HG03558 (cell line): ENCODE measurements at regions not wholly inside any gene's neighbourhood (a gene's known extent, or its start where the extent isn't known, plus 50 kb on each side); places are given as distances from the start of the nearest gene placed in this dataset.

Experiments used
- ATAC-seq: cut with Tn5 transposase; IDR thresholded peaks from one replicate; pipeline ENCODE4 v1.9.1; 2021; ENCODE audit warnings: moderate number of reproducible peaks; ENCODE audit not compliant: unreplicated experiment; ENCODE audit errors: extremely low read depth

GRCh38 chr2:129462349-129462748, 517.1 kb upstream of the RAB6C start:
- ATAC-seq, result no peak

GRCh38 chr2:129462967-129463366, 516.5 kb upstream of the RAB6C start:
- ATAC-seq, result no peak

- no peak for ATAC-seq
These were observed 515.4 kb upstream of the RAB6C start for GRCh38 chr2:129464036-129464435.

DNA sequence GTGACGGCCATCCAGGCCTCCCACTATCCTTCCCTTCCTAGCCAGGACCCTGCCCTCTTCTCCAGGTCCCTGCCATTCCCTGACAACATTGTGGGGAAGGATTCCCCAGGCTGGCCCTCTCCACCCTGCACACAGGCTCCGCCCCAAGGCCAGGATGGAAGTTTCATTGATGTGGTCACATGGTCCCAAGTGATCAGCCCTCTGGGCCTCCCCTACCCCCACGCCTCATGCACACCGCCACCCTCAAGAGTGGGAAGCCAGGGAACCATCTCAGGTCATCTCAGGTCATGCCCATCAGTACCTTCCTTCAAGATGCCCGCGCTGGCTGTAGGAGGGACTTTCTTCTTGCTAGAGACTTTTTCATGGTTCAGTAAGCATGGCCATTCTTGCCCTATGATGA, 514.8 kb upstream of the RAB6C start:
- ATAC-seq, result no peak

DNA sequence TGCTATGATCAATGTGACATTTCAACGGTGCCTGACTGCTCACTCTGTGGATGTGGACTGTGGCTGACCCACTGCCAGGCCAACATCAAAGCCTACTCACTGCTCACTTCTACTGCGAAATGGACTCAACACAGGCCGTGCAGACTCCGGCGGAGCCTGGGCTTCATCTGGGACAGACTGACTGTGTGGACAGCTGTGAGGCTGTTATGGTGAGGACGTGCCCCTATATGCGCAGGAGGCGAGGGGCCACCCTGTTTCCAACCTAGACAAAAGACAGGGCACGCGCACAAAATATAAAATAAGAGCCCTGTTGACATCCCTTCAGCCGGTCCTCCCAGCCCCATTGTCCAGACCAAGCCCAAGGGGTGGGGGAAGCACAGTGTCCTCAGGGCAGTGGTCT, 514.4 kb upstream of the RAB6C start:
- no peak for ATAC-seq

- ATAC-seq, result no peak
These were observed 513.1 kb upstream of the RAB6C start for GRCh38 chr2:129466389-129466788.

DNA sequence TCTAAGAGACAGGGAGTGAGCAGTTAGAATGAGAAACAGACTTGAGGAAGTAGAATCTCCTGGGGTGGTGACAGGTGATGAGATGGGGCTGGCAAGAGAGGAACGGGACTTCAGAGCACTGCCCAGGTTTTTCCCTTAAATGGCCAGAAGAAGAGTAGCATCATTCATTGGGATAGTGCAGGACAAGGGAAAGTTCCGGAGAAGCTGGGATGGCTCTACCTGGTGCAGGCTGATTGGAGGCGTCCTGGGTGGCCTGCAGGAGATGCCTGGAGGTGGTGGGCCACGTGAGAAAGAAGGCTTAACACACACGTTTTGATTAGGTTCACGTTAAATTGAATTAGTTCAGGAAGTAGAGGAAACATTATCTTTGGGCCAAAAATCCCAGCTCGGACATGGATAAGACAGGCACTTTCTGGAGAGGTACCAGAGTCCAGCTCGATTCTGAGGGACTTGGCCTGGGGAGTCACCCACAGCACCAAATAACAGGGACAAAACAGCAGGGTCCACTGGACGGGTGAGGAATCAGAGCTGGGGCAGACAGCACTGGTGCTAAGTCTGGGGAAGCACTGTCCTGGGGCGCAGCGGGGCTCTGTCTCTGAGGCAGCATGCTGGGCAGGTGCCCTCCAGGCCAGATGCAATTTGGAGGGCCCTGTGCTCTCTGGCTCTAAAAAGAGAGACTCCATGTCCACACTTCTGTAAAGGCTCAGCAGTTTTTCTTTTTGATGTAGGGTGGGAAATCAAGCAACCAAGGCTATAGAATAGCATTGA, 512.3 kb upstream of the RAB6C start:
- no peak for ATAC-seq

- ATAC-seq, result no peak
These were observed 511.5 kb upstream of the RAB6C start for GRCh38 chr2:129467941-129468340.

DNA sequence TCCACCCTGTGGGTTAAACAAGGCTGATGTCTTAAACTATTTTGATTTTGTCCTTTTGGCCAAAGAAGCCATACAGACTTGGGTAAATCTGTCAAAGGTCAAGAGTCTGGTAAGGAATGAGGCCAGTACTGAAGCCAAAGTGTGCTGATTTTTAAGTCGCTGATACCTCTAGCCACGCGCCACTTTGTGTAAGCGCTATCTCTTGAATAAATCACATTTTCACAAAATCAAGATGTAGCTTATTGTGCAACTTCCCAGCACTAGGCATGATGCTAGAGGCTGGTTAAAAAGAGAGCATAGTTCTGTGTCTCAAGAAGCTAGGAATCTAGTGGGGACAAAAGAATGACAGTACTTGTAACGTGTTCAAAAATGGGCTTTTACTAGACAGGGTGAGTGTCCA, 510.6 kb upstream of the RAB6C start:
- ATAC-seq, result no peak

DNA sequence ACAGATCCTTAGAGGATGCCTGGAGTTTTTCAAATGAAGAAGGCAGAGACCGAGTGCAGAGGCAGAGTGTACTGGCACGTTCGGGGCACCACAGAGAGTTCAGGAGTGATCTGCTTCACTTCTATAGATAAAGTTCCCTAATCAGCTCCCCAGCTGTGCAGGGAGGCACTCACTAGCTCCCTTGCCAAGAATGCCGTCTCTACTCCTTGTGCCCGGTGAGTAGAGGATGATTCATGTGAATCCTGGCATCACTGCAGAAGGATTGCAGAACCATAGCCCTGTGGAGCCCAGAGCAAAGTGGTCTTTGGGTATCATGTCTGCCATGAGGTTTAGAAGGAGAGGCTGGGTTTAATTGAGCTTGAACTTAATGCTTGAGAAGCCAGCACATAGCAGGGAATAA, 510.1 kb upstream of the RAB6C start:
- no peak for ATAC-seq

DNA sequence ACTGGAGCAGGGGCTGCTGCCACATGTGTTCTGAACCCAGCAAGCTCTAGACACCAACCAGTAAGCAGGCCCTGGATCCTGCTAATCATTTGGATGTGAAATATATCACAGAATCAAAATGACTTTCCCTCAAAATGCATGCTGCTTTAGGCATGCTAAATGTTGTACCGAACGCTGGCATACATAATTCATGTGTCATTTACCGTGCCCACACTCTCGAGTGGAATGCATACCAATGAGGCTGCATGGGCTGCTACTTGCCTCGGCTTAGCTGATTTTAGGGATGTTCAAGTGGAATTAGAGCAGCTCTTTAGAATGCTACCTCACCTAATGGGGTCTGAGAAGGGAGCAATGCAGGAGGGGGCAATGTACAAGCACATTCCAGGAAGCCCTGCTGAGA, 509.6 kb upstream of the RAB6C start:
- ATAC-seq, result no peak

- no peak for ATAC-seq
These were observed 500.5 kb upstream of the RAB6C start for GRCh38 chr2:129478902-129479517.

DNA sequence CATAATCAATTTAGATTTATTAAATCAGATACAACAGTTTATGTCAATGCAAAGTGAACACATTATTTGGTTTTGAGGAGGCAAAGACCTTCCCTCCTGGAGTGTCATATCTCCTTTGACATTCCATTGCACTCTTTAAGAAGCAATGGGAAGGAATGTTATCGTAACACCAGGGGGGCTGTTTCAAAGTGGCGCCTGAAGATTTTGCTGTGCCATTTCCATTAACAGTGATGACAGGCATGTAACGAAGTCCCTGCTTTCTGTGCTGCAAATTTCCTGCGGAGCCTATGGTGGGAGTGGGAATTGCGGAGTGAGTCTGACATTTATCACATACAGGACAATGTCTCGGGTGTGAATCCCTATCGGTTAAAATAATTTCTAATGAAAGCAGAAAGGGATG, 499.6 kb upstream of the RAB6C start:
- ATAC-seq, result no peak

GRCh38 chr2:129480790-129481189, 498.7 kb upstream of the RAB6C start:
- ATAC-seq, result no peak

- no peak for ATAC-seq
These were observed 497.9 kb upstream of the RAB6C start for GRCh38 chr2:129481306-129482219.

- no peak for ATAC-seq
These were observed 496.8 kb upstream of the RAB6C start for GRCh38 chr2:129482626-129483025.

DNA sequence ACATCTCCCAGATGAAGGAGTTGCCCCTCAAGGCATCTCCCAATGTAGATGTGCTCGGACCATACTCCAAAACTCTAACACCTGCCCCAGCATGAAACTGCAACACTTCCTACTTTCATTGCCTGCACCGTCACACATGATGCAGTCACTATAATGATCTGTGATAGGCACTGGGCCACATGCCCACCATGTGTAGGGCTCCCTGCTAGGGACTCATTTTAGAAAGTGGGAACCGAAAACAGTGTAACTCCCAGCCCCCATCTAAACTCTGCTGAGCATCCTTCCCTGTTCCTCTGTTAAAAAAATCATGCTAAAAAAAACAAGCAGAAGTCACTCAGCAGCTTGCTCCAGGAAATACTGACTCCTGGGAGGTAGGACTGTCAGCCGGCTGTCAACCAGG, 496.1 kb upstream of the RAB6C start:
- peak; percentile 65 for ATAC-seq

DNA sequence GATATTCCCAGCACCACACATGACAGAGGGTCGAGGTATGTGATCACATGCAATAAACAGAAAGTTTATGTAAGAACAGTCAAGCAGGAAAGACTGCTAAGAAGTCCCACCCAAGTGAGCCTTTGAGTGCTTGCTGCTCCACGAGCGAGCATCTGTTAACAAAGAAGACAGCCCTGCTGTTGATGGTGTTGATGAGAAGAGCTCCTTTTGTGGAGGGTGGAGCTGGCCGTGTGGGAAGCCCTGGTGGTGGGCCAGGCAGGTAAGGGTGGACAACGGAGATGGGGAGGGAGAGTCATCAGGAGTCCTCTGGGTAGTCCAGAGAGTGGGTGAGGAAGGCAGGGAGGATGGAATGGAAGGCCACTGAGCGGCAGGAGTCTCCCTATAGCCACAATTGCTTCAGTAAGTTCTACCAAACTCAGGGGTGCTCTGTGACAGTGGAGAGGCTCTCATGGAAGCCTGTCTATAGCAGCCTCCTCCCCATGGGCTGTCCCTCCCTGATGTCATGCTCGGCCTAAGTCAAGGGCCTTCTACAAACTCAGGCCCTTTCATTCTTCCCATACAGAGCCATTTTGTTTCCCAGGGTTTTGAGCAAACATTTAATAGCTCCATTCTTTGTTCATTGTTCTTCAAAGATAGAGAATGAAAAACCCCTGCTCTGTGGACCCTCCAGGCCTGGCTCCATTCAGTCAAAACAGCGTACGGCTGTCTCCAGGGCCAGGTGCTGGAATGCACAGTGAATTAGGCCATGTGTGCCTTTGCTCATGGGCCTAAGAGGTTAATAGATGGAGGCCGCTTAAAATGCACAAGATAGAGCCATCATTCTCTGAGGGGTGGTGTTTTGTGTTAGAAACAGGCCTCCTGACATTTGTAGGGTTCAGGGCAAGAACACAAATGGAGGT, 494.2 kb upstream of the RAB6C start:
- no peak for ATAC-seq

- ATAC-seq, result no peak
These were observed 491.1 kb upstream of the RAB6C start for GRCh38 chr2:129488376-129488775.

DNA sequence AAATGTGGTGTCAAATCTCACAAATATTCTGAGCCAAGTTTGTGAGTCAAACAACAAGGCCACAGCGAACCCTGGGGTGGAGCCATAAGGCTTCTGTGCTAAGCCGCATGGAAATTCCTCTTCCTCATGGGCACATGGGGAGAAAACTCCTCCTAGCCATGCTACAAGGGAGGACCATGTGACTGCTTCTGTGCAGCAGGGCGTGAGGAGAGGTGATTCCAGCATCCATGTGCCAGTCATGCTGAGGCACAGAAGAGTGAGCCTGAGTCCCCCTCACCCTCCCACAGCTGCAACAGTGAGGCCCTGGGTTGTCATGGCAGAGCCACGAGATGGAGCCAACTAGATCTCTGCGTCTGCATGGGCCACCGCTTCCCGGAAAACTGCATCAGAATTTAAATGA, 488.8 kb upstream of the RAB6C start:
- no peak for ATAC-seq
